A549 (cell line): ENCODE measurements at regions not wholly inside any gene's neighbourhood (a gene's known extent, or its start where the extent isn't known, plus 50 kb on each side); places are given as distances from the start of the nearest gene placed in this dataset.

Experiments used
- ATAC-seq, 2 experiments: fragments of 200-7000 bp in 1 of 2; fragments of >200 bp in 1 of 2; cut with Nextera tagmentation in 1 of 2; cut with Tn5 transposase in 1 of 2; 3 replicates each; pipeline versions ENCODE4 v1.8.0 to v1.9.1; 2018 to 2020; ENCODE audit warnings: mild to moderate bottlenecking in 1 of 2, moderate library complexity in 1 of 2
- CTCF ChIA-PET: fragments of 300-600 bp; sonication (Branson Sonifier 250); formaldehyde crosslinking; extraction: SDS; loops from one replicate; lab custom pipeline; 2021; ENCODE audit warnings: antibody characterized with exemption, inconsistent platforms; lab: Yijun Ruan, JAX
- POLR2A ChIA-PET: fragments of 350-600 bp; formaldehyde crosslinking; extraction: SDS; loops from one replicate; lab custom pipeline; 2021; ENCODE audit warnings: antibody characterized with exemption, inconsistent platforms; lab: Yijun Ruan, JAX
- DNase-seq, 2 experiments: peaks; one replicate each; pipeline versions ENCODE4 v3.0.0 to v3.0.0-alpha.2; 2011 to 2016; ENCODE audit warnings: low read depth in 1 of 2, low spot score in 1 of 2
- FAIRE-seq: peaks from 2 replicates; lab custom pipeline; 2011; peaks lifted over from hg19 to GRCh38; lab: Jason Lieb, UNC
- H3K27ac ChIP-seq, 2 experiments: fragments of >200 bp; sonication (Bioruptor Twin); formaldehyde crosslinking; 3 replicates each; pipeline ENCODE4 v1.5.1; 2016 to 2017
- H3K4me1 ChIP-seq: fragments of >200 bp; sonication (Bioruptor Twin); formaldehyde crosslinking; 3 replicates; pipeline ENCODE4 v1.6.1; 2016
- H3K4me2 ChIP-seq: fragments of >200 bp; sonication (Bioruptor Twin); formaldehyde crosslinking; 3 replicates; pipeline ENCODE4 v1.6.1; 2016
- H3K4me3 ChIP-seq: fragments of >200 bp; sonication (Bioruptor Twin); formaldehyde crosslinking; 3 replicates; pipeline ENCODE4 v1.5.1; 2016
- H3K9me3 ChIP-seq: fragments of >200 bp; sonication (Bioruptor Twin); formaldehyde crosslinking; 3 replicates; pipeline ENCODE4 v1.6.1; 2016
- BCL3 ChIP-seq: fragments of >200 bp; sonication (Bioruptor Twin); formaldehyde crosslinking; IDR thresholded peaks from 3 replicates; pipeline ENCODE4 v1.6.1; 2016
- BHLHE40 ChIP-seq: IDR thresholded peaks from 2 replicates; pipeline ENCODE4 v1.6.1; 2012; ENCODE audit warnings: low read depth, low read length, inconsistent platforms
- E2F6 ChIP-seq: IDR thresholded peaks from 2 replicates; pipeline ENCODE4 v1.6.1; 2012; ENCODE audit warnings: low read depth, borderline replicate concordance
- EHF ChIP-seq: fragments of 250-450 bp; sonication (Bioruptor Pico); IDR thresholded peaks from 2 replicates; pipeline ENCODE4 v1.5.0; 2020; ENCODE audit warnings: mild to moderate bottlenecking
- EP300 ChIP-seq, 2 experiments: fragments of >200 bp; sonication (Bioruptor Twin); formaldehyde crosslinking; IDR thresholded peaks; 2 replicates in 1 of 2; 3 replicates in 1 of 2; pipeline ENCODE4 v1.6.1; 2016 to 2017
- ESRRA ChIP-seq: fragments of 150-350 bp; IDR thresholded peaks from 2 replicates; pipeline ENCODE4 v1.6.1; 2014; ENCODE audit warnings: mild to moderate bottlenecking, low read length, borderline replicate concordance
- FOXS1 ChIP-seq: fragments of 250-450 bp; sonication (Bioruptor Pico); IDR thresholded peaks from 2 replicates; pipeline ENCODE4 v1.5.0; 2020; ENCODE audit warnings: mild to moderate bottlenecking, moderate library complexity
- HEYL ChIP-seq: fragments of 250-450 bp; sonication (Bioruptor Pico); IDR thresholded peaks from 2 replicates; pipeline ENCODE4 v1.8.0; 2021; ENCODE audit warnings: mild to moderate bottlenecking, moderate library complexity
- HMGXB4 ChIP-seq: fragments of 250-450 bp; sonication (Bioruptor Pico); IDR thresholded peaks from 2 replicates; pipeline ENCODE4 v1.5.0; 2021; ENCODE audit warnings: mild to moderate bottlenecking, moderate library complexity, borderline replicate concordance
- JUN ChIP-seq, 2 experiments: fragments of >200 bp; sonication (Bioruptor Twin); formaldehyde crosslinking; IDR thresholded peaks; 2 replicates in 1 of 2; 3 replicates in 1 of 2; pipeline ENCODE4 v1.6.1; 2016 to 2017
- KDM1A ChIP-seq: fragments of 200-600 bp; sonication (generic); IDR thresholded peaks from 2 replicates; pipeline ENCODE4 v1.6.1; 2016; ENCODE audit warnings: low read depth, mild to moderate bottlenecking
- MAX ChIP-seq: IDR thresholded peaks from 2 replicates; pipeline ENCODE4 v1.6.1; 2012
- MAZ ChIP-seq: fragments of 150-350 bp; IDR thresholded peaks from 2 replicates; pipeline ENCODE4 v1.6.1; 2014; ENCODE audit warnings: antibody characterized with exemption, low read depth, low read length, borderline replicate concordance
- NPAS2 ChIP-seq: fragments of 250-450 bp; sonication (Bioruptor Pico); IDR thresholded peaks from 2 replicates; pipeline ENCODE4 v1.8.0; 2022; ENCODE audit warnings: mild to moderate bottlenecking, moderate library complexity, borderline replicate concordance
- PHF8 ChIP-seq: fragments of 200-600 bp; sonication (generic); IDR thresholded peaks from 2 replicates; pipeline ENCODE4 v1.6.1; 2016; ENCODE audit warnings: low read depth, mild to moderate bottlenecking, antibody characterized with exemption, moderate library complexity, borderline replicate concordance
- POLR2AphosphoS2 ChIP-seq: conservative IDR thresholded peaks from 2 replicates; pipeline ENCODE4 v1.6.1; 2012; ENCODE audit warnings: low read length, improper control_type of control experiment, inconsistent platforms
- RAD21 ChIP-seq, 2 experiments: fragments of >200 bp in 1 of 2; sonication (Bioruptor Twin) in 1 of 2; formaldehyde crosslinking in 1 of 2; IDR thresholded peaks in 1 of 2; conservative IDR thresholded peaks in 1 of 2; 2 replicates in 1 of 2; 3 replicates in 1 of 2; pipeline ENCODE4 v1.6.1; 2012 to 2018; ENCODE audit warnings: inconsistent platforms in 1 of 2
- REST ChIP-seq: fragments of 200-600 bp; sonication (generic); IDR thresholded peaks from 2 replicates; pipeline ENCODE4 v1.6.1; 2016; ENCODE audit warnings: antibody characterized with exemption, mild to moderate bottlenecking, moderate library complexity
- RNF2 ChIP-seq: fragments of 200-600 bp; sonication (generic); IDR thresholded peaks from 2 replicates; pipeline ENCODE4 v1.6.1; 2016; ENCODE audit warnings: low read depth, mild to moderate bottlenecking, antibody characterized with exemption, moderate library complexity, borderline replicate concordance
- SMC3 ChIP-seq: fragments of >200 bp; sonication (Bioruptor Twin); formaldehyde crosslinking; IDR thresholded peaks from 3 replicates; pipeline ENCODE4 v1.6.1; 2018; ENCODE audit warnings: inconsistent platforms
- TP53 ChIP-seq: fragments of 250-450 bp; sonication (Bioruptor Pico); IDR thresholded peaks from 2 replicates; pipeline ENCODE4 v1.5.0; 2021; ENCODE audit warnings: mild to moderate bottlenecking, moderate library complexity
- USF2 ChIP-seq: fragments of 450-650 bp; IDR thresholded peaks from 2 replicates; pipeline ENCODE4 v1.6.1; 2014; ENCODE audit warnings: antibody characterized with exemption
- ZC3H11A ChIP-seq: fragments of 450-650 bp; IDR thresholded peaks from 2 replicates; pipeline ENCODE4 v1.6.1; 2014; ENCODE audit warnings: antibody characterized with exemption, mild to moderate bottlenecking
- ZSCAN20 ChIP-seq: fragments of 250-450 bp; sonication (Bioruptor Pico); IDR thresholded peaks from 2 replicates; pipeline ENCODE4 v1.8.0; 2022; ENCODE audit warnings: mild to moderate bottlenecking, moderate library complexity
- WGBS: methylation state at CpG from one replicate; pipeline ENCODE4 v1.1.6; 2017; ENCODE audit errors: missing lambda C conversion rate; 5-methylcytosine and 5-hydroxymethylcytosine counted together

GRCh38 chr18:39348757-39349156, 1783.2 kb upstream of the CELF4 start (continued):
- no peak for TF ChIP-seq KDM1A
- no peak for TF ChIP-seq MAX
- TF ChIP-seq JUN (IDR thresholded peaks at IDR 0.05), result no peak

GRCh38 chr18:39347701-39348100, 1782.1 kb upstream of the CELF4 start:
- no peak overlapping the region for H3K27ac ChIP-seq
- CTCF ChIA-PET, result no interaction called here
- ATAC-seq, result no peak
- H3K4me2 ChIP-seq, result no peak overlapping the region
- H3K9me3 ChIP-seq, result no peaks in the 10 kb centered on the region
- FAIRE-seq, result no peak
- H3K4me1 ChIP-seq, result no peaks in the 10 kb centered on the region
- POLR2A ChIA-PET, result no interaction called here
- TF ChIP-seq MAX (no peak), HMGXB4 (CRISPR knock-in tag) (no peak), FOXS1 (CRISPR knock-in tag) (no peak), JUN (IDR thresholded peaks at IDR 0.05) (no peak), PHF8 (no peak), EHF (CRISPR knock-in tag) (no peak), TP53 (no peak), BHLHE40 (no peak), E2F6 (no peak), RAD21 (conservative IDR thresholded peaks at IDR 0.05 in 1 of 2, IDR thresholded peaks at IDR 0.05 in 1 of 2) (no peak), EP300 (IDR thresholded peaks at IDR 0.05) (no peak), USF2 (no peak), ZSCAN20 (no peak), SMC3 (no peak)
- no peak for DNase-seq
- no peak overlapping the region for H3K4me3 ChIP-seq
- 80% methylated on average over 3 of the region's 5 CpGs for WGBS

GRCh38 chr18:39346916-39347315, 1781.3 kb upstream of the CELF4 start:
- WGBS, result 97% methylated on average over 1 of the region's 1 CpG
- no peak for DNase-seq
- Histone ChIP-seq H3K9me3 (no peaks in the 10 kb centered on the region), H3K4me1 (no peaks in the 10 kb centered on the region), H3K27ac (no peak overlapping the region), H3K4me2 (no peak overlapping the region), H3K4me3 (no peak overlapping the region)
- ATAC-seq, result no peak
- FAIRE-seq, result no peak
- ChIA-PET POLR2A (no interaction called here), CTCF (interaction anchor here (0.6 kb wide), 1 partner anchor 922 kb away, joined by 3 read pairs; no protein-coding TSS in a partner anchor)
- TF ChIP-seq TP53 (no peak), NPAS2 (CRISPR knock-in tag) (no peak)

- H3K4me2 ChIP-seq, result no peak overlapping the region
- no peak overlapping the region for H3K27ac ChIP-seq
- ATAC-seq (no peak), FAIRE-seq (no peak), DNase-seq (no peak)
- 86% methylated on average over 2 of the region's 2 CpGs for WGBS
- ChIA-PET POLR2A (no interaction called here), CTCF (no interaction called here)
- no peaks in the 10 kb centered on the region for H3K4me1 ChIP-seq
- no peak overlapping the region for H3K4me3 ChIP-seq
- TF ChIP-seq POLR2AphosphoS2, result no peak
- TF ChIP-seq MAZ, result no peak
- no peak for TF ChIP-seq REST
- TF ChIP-seq BCL3, result no peak
- TF ChIP-seq HEYL (CRISPR knock-in tag), result no peak
- TF ChIP-seq ZC3H11A, result no peak
- TF ChIP-seq ESRRA, result no peak
- TF ChIP-seq RNF2, result no peak
- H3K9me3 ChIP-seq, result no peaks in the 10 kb centered on the region
Measured at GRCh38 chr18:39345321-39345720, 1779.7 kb upstream of the CELF4 start.
